Fibroblast of skin of left biceps (primary cell): ENCODE measurements at regions not wholly inside any gene's neighbourhood (a gene's known extent, or its start where the extent isn't known, plus 50 kb on each side); places are given as distances from the start of the nearest gene placed in this dataset.
"Not testable (repeated sequence)": the region's sequence is repeated elsewhere in the genome, so short reads cannot be mapped to it uniquely, and the experiment has no call there.

ENCODE experiments used
- DNase-seq, 2 experiments: peaks; one replicate each; pipeline ENCODE4 v3.0.0-alpha.2; 2013; ENCODE audit warnings: low read depth in 2 of 2

DNA sequence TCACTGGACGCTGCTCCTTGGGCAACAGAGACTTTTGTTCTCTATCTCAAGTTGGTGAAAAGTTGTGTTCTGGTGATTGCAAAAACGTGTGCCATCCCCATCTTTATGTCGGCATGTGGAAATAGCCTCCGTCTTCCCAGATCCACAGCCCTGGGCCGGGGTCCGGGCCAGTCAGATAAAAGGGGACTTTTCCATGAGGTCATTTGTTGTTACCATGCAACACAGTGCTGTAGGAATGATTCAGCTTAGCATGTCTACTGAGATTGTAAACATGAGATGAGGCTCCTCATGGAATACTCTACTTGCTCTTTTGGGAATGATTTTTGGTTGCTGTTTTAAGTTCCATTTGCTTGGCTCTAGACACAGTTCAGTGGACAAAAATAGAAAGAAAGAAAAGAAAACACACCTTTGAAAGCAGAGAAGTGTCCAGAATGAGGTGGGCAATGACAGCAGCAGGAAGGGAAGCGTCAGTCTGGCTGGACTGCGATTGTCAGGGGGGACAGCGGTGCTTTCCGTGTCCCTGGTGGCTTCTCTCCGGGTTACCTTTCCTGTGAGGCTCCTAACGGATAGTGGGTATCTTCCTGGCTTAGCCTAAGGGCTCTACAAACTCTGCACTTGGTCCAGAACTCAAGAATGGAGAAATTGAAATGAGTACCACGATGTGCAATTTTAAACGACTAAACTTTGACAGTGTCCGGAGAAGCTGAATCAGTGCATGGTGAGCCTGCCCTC lies 91.6 kb downstream of the TEX29 start:
- no peak for DNase-seq

GRCh38 chr13:111413407-111414187 lies 93.2 kb downstream of the TEX29 start:
- no peak for DNase-seq

DNA sequence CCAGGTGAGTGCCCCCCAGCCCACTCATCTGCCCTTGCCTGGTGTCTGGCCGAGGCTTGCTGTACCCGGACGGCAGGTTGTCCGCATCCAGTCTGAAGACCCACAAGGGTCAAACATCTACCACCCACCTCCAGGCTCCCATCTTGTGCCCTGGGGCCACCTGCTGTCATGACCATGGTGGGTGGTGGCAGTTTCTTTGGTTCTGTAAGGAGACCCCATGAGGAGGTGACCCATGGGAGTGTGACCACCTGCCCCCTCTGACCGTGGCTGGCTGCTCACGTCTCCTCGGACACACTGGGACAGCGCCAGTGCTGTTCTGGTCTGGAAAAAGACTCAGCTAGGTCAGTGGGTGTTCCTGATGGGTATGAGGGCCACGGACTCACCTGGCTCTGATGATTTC lies 93.9 kb downstream of the TEX29 start:
- DNase-seq, result no peak

DNA sequence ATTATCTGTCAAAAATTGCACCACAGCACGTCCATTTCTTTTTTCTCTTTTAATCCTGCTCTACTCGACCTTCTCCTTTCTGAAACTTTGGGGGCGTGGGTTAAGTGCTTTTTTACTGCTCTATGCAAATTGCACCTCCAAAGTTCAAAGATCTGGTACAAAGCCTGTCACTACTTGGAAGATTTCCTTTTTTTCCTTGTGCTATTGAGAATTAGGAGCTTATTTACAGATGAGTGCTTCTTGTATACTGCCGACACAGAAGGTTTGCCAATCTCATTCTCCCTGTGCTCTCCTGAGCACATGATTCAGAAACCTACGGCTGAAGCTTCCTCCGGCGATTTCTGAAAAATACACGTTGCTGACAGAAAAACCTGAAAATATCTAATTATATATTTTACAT lies 94.8 kb downstream of the TEX29 start:
- no peak for DNase-seq

DNA sequence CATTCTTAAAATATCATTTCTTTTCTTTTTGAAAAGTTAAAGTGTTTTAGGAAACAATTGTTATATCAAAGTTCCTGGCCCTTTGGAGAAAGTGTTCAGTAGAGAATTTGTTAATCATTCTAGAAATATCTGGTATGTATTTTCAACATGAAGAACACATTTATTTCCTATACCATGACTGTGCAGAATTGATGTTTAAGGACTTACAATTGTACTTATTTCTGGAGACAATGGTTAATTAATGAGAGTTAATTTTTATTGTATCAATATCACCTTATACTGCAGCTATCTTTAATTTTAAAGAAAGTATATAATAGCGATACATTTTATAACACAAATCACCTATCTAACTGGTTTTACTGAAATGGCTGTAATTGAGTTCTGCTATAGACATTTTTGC lies 95.3 kb downstream of the TEX29 start:
- DNase-seq, result no peak

DNA sequence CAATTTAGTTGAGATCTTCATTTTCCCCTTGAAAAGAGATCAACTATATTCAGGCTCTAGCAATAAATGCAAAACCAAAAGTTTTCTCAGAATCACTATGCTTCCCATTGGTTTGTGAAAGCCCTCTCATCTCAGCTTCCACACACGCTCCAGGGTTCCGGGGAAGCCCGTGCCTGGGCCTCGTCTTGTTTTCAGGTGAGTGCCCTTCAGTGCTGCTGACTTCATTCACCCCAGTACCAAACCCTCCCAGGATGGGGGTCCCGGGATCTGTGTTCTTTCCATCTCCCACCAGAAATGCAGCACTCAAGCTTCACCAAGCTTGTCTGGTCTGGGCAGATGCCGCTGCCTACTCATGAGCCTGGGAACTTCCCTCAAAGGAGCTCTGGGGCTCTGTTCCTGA lies 97.7 kb downstream of the TEX29 start:
- no peak for DNase-seq

DNA sequence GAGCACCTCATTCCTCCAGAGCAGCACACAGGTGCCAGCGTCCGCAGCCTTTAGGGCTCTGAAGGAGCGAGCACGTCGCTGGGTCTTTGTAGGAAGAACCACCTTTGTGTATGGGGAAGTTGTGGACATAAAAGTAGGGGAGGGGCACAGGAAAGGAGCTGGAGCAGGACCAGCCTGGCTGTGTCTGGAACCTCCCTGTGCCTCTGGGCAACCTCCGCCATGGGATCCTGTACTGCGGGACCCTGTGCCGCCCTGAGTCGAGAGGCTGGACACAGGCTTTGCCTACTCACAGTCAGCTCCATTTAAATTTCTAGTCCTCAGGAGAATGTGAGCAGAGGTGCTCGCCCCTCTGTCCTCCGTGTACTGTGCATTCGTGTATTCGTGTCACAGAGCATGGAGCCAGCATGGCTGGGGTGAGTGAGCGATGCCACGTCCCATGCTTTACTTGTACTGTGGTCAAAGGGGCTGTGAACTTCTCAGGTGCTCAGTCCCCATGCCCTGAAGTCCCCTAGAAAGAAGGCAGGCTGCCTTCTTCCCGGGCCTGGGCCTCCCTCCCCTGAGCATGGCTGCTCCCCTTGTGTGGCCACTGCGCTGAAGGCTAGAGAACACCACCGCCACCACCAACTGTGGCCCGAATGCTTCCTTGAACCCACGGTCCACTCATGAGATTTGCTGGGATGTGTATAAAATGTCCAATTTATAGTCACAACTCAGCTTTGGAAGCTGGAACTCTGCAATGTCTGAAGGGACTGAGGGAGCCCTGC lies 99.9 kb downstream of the TEX29 start:
- no peak for DNase-seq

- no peak for DNase-seq
Measured at GRCh38 chr13:111421216-111421615, 100.8 kb downstream of the TEX29 start.

GRCh38 chr13:111422348-111422747 lies 101.9 kb downstream of the TEX29 start:
- no peak for DNase-seq

- DNase-seq, result no peak
Measured at GRCh38 chr13:111423168-111423785, 102.8 kb downstream of the TEX29 start.

DNA sequence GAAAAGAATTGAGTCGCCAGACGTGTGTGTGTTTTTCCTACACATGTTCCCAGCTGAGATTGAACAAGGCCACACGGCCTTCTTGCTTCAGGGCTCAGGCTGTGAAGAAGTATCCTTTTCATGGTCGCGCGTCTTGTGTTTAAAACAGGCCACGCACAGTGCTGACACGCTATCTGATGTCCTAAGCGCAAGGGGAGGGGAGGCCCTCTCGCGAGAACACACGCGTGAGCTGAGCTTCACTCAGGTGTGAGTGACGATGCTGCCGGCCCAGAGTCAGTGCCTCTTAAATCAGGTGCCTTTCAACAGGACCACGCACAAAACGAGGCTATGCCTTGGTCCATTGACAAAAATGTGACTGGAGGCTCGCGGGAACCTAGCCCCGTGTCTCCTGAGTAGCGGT lies 103.7 kb downstream of the TEX29 start:
- no peak for DNase-seq

DNA sequence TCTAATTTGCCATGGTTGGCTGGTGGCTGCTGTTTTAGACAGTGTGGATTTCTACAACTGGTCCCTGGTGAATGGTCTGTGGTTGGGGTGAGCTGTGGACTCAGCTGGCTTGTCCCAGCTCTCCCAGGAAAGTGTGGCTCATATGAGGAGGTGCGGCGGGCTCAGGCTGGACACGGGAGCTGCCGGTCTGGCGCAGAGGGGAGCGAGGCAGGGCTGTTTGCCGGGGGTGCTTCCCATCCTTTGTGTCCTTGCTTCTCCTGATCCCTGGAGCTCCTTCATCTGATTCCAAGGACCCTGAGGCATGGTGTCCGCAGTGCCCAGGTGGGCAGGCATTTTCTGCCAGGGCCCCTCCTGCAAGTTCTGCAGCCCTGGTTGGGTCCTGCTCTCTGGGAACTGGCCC lies 104.9 kb downstream of the TEX29 start:
- DNase-seq, result no peak

GRCh38 chr13:111429064-111429558 lies 108.7 kb downstream of the TEX29 start:
- DNase-seq, result no peak

DNA sequence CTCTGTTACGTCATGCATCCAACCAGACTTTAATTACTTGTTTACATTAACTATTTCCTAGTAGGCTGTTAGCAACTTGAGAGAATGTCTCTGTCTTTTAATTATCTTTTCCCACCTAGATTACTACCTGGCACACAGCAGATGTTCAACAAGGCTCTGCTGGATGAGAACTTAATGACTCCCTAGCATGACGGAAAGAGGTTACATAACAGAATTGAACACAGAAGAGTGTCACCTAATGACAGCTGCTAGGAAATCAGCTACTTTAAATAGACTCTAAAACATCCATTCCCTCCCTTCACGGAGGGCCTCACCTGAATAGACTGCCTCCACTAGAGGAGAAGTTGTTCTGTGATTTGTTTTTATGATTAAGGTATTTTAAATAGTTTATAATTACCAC lies 110.8 kb downstream of the TEX29 start:
- no peak for DNase-seq

GRCh38 chr13:111434578-111435159 lies 114.2 kb downstream of the TEX29 start:
- no peak for DNase-seq

GRCh38 chr13:111436446-111436845 lies 116.0 kb downstream of the TEX29 start:
- no peak for DNase-seq

GRCh38 chr13:111437417-111437816 lies 117.0 kb downstream of the TEX29 start:
- DNase-seq, result no peak

DNA sequence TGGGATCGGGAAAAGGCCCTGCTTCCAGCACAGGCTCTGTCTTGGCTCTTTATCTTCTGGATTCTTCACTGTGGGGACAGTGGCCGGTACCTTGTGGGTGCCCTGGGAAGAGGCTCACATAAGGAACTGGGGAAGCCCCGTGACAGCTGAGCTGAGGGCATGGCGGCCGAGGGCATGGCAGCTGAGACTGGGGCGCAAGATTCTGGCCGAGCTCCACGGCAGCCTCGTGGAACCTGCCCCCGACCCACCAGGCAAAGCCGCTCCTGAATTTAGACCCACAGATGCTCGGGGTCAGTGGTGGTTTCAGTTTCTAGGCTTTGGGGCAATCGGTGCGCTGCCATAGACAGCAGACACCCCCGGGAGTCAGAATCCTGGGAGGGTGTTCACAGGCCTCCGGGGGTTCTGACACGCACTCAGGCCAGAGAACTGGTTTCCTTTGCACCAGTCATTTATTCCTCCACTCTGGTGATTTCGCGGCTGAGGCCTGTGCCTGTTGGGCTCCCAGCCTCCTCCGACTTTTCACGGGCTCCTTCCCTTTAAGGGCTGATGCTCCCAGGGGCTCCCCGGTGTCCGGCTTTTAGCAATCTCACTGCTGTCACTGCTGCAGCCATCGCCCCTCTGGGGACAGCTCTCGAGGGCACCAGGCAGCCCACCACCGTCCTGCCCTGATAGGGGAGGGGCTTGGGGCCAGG lies 117.6 kb downstream of the TEX29 start:
- DNase-seq, result no peak

DNA sequence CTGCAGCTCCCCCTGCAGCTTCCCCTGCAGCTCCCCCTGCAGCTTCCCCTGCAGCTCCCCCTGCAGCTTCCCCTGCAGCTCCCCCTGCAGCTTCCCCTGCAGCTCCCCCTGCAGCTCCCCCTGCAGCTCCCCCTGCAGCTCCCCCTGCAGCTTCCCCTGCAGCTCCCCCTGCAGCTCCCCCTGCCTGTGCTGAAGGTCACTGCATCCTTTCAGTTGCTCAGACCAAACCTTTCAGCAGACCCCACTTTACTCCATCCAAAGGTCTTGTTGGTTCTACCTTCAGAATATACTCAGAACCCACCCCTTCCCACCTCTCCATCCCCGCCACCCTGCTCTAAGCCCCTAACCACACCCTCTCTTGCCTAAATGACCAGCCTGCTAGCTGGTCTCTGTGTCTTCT lies 120.0 kb downstream of the TEX29 start:
- not testable (repeated sequence) for DNase-seq

DNA sequence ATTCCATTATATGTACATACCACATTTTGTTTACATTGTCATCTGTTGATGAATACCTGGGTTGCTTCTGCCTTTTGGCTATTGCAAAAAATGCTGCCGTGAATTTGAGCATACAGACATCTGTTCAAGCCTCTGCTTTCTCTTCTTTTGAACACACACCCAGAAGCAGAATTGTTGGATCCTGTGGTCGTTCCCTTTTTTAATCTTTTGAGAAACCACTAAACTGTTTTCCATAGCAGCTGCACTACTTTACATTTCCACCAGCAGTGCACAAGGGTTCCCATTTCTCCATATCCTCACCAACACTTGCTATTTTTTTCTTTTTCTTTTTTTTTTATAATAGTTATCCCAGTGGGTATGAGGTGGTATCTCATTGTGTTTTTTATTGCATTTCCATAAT lies 123.5 kb downstream of the TEX29 start:
- DNase-seq, result no peak

DNA sequence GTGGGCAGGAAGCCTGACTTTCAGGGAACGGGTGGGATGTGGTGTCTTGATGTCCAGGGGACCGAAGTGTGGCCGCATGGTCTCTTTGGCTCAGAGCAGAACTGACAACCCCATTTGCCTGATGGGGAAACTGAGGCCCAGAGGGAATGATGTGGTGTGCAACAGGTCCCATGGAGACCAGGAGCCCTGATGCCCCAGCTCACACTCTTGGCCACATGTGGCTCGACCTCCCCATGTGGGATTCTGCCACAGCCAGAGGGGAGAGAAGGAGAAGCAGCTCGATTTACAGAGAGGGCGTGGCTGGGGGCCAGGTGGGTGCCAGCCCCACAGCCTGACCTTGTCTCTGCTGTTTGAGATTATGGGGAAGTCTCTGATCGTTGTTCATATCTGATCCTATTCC lies 128.1 kb downstream of the TEX29 start:
- DNase-seq, result no peak
